IMR-90 (cell line): ENCODE measurements at regions not wholly inside any gene's neighbourhood (a gene's known extent, or its start where the extent isn't known, plus 50 kb on each side); places are given as distances from the start of the nearest gene placed in this dataset.

Source experiments
- BHLHE40 ChIP-seq: fragments of 150-350 bp; IDR thresholded peaks from 2 replicates; pipeline ENCODE4 v1.6.1; 2016; ENCODE audit warnings: mild to moderate bottlenecking, low read depth, low read length
- CHD1 ChIP-seq: IDR thresholded peaks from 2 replicates; pipeline ENCODE4 v1.6.1; 2012; ENCODE audit warnings: low read depth, low read length, improper control_type of control experiment
- CTCF ChIP-seq: conservative IDR thresholded peaks from 2 replicates; pipeline ENCODE4 v1.5.1; 2012; ENCODE audit warnings: mild to moderate bottlenecking, low read depth, low read length, improper control_type of control experiment
- ELK1 ChIP-seq: fragments of 150-350 bp; IDR thresholded peaks from 2 replicates; pipeline ENCODE4 v1.6.1; 2016; ENCODE audit warnings: low read depth, mild to moderate bottlenecking, low read length, moderate library complexity, borderline replicate concordance
- FOS ChIP-seq: fragments of 150-350 bp; IDR thresholded peaks from 2 replicates; pipeline ENCODE4 v1.6.1; 2016; ENCODE audit warnings: low read depth, low read length
- MAZ ChIP-seq: IDR thresholded peaks from 2 replicates; pipeline ENCODE4 v1.6.1; 2012; ENCODE audit warnings: low read depth, mild to moderate bottlenecking, low read length, improper control_type of control experiment, moderate library complexity, borderline replicate concordance
- POLR2A ChIP-seq: IDR thresholded peaks from 2 replicates; pipeline ENCODE4 v1.6.1; 2012; ENCODE audit warnings: mild to moderate bottlenecking, low read depth, low read length
- SMC3 ChIP-seq: fragments of 150-350 bp; IDR thresholded peaks from 2 replicates; pipeline ENCODE4 v1.6.1; 2016; ENCODE audit warnings: low read depth, mild to moderate bottlenecking, antibody characterized with exemption, low read length, moderate library complexity
- USF2 ChIP-seq: fragments of 150-350 bp; IDR thresholded peaks from 2 replicates; pipeline ENCODE4 v1.6.1; 2017; ENCODE audit warnings: mild to moderate bottlenecking, antibody characterized with exemption, low read length, low read depth

- TF ChIP-seq CTCF (no peak), FOS (no peak), USF2 (no peak), POLR2A (no peak), BHLHE40 (no peak), SMC3 (no peak), ELK1 (no peak), CHD1 (no peak), MAZ (no peak)
Measured at GRCh38 chr2:120480903-120481445, 135.0 kb downstream of the INHBB start.
